Activated effector memory CD4-positive, alpha-beta T cell treated with anti-CD3 and anti-CD28 coated beads, Interleukin-2, amount 50 U/mL, for 16 hours (primary cell): ENCODE measurements at regions not wholly inside any gene's neighbourhood (a gene's known extent, or its start where the extent isn't known, plus 50 kb on each side); places are given as distances from the start of the nearest gene placed in this dataset.
"Not testable (repeated sequence)": the region's sequence is repeated elsewhere in the genome, so short reads cannot be mapped to it uniquely, and the experiment has no call there.

Experiments
- DNase-seq: peaks from one replicate; pipeline ENCODE4 v3.0.0-alpha.2; 2020

DNA sequence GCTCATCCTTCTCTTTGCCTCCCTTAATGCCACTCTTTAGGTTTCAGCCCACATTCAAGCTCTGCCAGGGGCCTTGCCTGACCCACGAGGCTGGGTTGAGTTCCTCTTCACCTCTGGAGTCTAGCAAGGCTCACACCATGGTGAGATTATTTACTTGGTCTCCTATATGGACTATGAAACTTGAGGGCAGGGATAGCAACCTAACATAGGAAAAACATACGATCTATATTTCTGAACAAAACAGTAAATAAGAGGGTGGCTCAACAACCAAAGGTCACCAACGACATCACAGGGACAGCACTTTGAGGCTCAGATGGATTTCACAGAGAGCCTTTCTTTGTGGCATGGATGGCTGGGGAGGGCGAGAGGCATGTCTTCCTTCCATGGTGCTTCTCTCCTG lies 197.0 kb downstream of the MAF start:
- DNase-seq: no peak

DNA sequence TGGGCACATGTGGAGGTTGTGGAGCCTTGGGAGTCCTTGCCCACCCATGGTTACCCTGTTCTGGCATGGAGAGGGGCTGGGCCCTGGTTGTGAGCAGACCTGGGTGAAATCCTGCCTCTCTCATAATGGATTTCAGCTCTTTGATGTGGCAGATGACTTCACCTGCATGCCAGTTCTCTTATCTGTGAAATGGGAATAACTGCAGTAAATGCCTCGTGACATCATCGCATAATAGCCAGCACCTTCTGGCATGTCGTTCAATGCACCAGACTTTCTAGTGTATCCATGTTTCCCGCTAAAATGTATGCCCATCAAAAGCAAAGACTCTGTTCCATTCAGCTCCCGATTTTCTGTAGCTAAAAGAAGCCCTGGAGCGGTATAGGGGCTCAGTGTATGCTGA lies 197.6 kb downstream of the MAF start:
- no peak for DNase-seq

- DNase-seq: no peak
Measured at GRCh38 chr16:79402356-79402755, 198.2 kb downstream of the MAF start.

- no peak for DNase-seq
Measured at GRCh38 chr16:79401782-79402181, 198.8 kb downstream of the MAF start.

GRCh38 chr16:79401157-79401556 lies 199.4 kb downstream of the MAF start:
- no peak for DNase-seq

DNA sequence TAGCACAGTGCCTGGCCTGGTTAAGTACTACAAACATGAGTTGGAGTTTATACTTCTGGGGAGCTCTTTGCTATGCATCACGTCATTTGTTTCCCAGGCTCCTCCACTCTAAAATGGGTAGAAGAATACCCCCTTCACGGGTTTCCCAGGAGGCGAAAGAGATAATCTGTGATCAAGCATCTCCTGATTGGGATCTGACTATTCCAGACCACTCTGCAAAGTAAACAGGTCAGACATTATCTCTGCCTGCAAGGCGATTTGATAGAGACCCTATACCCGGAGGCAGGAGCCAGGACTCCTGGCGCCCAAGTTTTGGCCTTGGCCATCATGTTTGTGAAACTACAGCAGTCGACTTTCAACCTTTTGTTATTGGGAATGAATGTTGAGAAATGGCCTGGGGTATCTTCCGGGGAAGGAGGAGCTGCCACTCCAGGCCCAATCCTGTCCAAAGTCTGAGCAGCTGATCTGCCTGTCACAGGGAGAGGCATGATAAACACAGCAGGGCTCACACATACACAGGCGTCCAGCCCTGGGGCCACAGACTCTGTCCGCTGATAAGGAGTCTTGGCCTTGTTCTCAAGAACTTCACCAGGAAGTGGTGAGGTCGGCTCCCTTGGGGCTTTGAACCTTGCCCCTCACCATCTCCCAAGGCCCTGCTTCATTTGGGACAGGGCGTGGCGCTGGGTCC lies 199.9 kb downstream of the MAF start:
- no peak for DNase-seq

DNA sequence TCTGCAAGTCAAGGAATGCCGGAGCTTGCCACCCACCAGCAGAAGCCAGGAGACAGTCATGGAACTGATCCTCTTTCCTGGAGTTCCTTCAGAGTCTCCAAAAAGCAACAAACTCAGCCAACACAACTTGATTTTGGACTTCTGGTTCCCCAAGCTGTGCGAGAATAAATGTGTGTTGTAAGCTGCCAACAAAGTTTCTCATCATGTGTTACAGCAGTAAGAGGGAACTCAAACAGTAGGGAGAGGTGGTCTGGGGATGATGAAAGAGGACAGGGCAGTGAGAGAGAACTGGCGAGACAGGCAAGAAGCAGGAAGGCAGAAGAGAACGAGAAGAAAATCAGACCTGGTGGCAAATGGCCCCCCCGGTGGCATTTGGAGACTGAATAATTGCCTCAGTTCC lies 204.9 kb downstream of the MAF start:
- no peak for DNase-seq

DNA sequence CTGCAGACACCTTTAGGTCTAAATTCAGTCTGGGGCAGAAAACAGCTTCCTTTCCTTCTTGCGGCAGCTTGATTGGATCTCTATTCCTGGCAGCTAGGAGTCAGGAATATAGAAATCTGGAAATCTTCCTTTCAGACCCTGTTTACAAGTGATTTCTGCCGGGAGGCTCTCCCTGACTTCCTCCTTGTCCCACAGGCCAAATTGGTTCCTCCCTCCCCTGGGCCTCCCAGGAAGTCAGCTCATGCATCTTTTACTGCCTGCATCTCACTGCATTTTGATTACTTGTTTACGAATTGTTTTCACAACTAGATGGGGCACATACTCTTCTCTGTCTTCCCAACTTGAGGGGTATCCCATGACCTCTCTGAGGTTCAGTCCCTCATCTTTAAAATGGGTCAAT lies 206.3 kb downstream of the MAF start:
- DNase-seq: no peak

DNA sequence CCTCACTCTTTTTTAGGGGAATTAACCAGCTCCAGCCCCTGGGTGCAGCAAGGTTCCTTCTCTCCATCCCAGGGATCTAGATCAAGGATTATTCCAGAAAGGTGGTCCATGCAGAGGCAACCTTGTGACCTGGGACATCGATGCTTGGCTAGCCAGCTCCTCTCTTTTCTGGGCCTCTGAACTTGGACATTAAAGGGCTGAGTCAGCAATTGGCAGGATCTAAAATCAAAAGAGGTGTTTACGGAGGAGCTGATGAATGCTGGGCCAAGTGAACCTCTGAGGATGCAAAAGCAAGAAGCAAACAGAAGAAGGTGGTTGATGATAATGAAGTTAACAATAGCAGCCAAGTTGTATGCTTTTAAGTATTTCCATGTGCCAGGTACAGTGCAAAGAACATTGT lies 207.0 kb downstream of the MAF start:
- DNase-seq: no peak

DNA sequence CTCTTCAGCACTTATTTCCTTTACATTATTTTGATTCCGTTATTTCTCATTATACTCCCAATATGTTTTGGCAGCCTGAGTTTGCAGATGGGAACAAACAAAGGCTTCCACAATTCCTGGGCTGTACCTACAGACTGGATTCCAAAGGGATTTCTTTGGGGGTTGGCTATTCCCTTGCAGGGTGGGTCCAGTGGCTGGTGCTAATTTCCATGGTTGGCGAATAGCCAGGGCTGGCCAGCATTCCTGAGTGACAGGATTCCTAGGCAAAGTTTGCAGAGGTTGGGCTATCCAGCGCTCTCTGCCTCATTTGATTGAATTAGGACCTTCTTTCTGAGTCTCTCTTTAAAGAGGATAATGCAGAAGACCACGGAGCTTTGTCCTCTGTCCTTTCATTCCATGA lies 207.4 kb downstream of the MAF start:
- DNase-seq: no peak

DNA sequence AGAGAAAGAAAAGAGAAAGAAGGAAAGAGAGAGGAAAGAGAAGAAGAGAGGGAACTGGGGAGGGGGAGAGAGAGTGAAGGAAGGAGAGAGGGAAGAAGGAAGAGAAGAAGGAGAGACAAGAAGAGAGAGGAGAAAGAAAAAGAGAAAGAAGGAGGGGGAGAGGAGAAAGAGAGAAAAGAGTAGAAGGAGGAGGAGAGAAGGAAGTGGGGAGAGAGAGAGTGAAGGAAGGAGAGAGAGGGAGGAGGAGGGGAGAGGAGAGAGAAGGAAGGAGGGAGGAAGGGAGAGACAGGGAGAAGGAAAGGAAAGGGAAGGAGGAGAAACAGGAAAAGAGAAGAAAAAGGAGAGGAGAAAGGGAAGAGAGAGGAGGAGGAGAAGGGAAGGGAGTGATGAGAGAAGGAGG lies 208.5 kb downstream of the MAF start:
- no peak for DNase-seq

DNA sequence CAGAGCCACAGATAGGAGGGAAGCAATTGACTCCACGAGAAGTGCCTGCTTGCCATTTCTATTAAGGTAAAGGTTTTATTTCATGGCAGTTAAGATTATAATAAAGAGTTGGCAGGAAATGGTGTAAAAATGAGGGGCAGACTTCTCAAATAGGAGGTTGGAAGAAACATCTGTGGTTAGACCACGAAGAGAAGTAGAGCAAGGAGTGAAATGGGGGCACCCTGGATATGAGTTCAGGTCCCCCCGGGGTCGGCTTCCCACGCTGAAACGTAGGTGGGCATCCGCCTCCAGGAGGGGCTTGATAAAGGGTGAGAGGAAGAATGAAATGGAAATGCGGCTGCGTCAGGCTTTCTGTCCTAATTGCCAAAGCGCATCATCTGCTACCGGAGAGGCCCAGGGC lies 209.1 kb downstream of the MAF start:
- DNase-seq: no peak

DNA sequence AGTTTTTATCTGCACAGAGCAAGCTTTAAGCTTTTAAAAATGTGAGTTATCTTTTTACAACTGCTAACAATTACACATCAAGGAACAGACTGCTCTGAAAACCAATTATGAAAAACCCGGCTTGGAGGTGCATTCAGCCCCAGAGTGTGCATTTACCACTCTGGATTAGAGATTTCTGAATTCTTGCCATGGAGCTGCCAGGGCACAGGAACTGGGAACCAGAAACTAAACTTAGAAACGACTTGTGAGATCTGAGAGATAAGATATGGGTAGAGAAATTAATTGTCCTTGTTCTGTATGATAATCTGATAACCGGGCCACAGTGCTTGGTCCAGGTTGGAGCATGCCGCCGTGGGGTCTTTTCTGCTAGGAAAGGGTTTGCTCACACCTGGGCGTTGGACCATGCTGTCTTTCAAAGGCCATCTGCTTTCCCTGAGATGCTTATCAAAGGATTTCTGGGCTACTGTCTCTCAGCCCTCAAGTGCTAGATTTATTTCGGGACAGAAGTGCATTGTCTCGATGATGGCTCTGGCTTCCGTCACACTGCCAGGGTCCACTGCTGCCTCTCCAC lies 210.0 kb downstream of the MAF start:
- no peak for DNase-seq

- DNase-seq: no peak
Measured at GRCh38 chr16:79388396-79388795, 212.1 kb downstream of the MAF start.

- no peak for DNase-seq
Measured at GRCh38 chr16:79386299-79386698, 214.2 kb downstream of the MAF start.

DNA sequence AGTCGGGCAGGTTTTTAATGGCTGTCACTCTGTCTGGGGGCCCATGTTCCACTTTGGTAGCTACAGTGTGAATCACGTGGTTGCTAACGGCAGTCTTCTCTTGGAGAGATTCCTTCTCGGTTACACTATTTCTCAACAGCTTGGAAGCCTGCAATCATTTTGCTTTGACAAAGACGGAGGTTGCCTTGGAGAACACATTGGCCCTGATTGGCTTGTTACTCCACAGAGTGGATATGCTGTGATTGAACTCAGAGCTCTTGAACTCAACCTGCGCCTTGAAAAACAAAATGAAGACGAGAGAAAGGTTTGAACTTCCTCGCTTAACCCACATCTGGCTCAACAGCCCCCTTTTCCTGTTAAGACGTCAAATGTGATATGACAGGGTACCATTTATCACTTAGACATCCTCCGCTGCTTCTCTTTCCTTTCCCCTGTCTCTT lies 218.9 kb downstream of the MAF start:
- no peak for DNase-seq

DNA sequence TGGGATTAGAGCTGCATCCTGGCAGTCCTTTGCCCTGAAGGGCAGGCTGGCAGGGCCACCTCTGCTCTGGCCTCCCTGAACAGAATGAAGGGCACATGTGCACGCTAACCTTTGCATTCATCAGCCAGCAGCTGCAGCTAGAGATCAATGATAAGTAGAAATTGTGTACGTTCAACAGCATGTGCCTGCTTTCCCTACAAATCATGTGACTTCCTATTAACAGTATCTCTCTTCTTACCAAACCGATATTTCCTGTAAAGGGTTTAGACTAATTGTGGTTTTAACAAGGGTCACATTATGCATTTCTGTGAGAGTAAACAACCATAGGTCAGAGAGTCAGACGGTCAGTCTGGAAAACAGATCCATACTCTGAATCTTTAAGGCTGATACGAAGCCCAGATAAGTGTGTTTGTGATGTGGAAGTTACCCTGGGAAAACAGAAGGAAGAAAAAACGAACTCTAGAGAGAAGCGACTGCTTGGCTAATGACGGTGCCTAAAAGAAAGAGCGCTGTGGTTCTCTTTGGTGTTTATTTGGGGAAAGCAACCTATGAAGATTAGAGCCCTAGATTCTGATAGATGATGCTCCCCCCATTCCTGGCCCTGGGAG lies 219.4 kb downstream of the MAF start:
- peak; percentile 68 for DNase-seq

DNA sequence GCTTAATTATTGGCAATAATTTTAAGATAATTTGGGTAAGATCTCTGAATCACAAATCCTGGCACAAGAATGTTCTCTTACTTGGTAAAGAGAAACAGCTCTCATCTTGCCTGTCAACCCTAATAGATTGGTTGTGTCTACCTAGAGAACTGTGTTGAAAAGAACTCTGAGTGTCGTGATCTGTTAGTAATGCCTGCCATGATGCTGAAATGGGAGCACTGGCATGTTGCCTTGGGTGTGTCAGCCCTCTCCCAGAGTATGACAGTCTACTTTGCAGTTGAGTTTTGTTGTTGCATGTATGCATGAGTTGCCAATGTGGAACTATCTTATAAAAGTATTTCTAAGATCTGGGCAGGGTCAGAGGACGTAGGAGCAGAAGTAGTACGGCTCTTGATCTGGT lies 221.4 kb downstream of the MAF start:
- DNase-seq: no peak

GRCh38 chr16:79377082-79377481 lies 223.5 kb downstream of the MAF start:
- not testable (repeated sequence) for DNase-seq

- no peak for DNase-seq
Measured at GRCh38 chr16:79375351-79375750, 225.2 kb downstream of the MAF start.

GRCh38 chr16:79372503-79373184 lies 227.9 kb downstream of the MAF start:
- DNase-seq: peak; percentile 77

DNA sequence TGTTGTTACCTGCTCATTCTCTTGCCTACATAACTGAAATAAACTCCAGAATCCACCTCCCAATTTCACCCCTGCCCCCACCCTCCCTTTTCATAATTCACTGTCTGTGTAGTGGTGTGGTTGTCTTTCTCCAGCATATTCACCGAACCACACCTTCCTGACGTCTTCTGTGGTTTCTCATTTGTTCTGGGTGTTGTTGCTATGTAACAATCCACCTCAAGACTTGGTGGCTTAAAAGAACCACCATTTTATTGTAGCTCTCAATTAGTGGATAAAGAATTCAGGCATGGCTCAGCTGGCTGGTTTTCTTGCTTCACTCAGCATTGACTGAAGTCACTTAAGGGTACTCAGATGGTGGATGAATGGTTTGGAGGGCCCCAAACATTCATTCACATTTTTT lies 229.8 kb downstream of the MAF start:
- no peak for DNase-seq

GRCh38 chr16:79369796-79370195 lies 230.7 kb downstream of the MAF start:
- DNase-seq: no peak

DNA sequence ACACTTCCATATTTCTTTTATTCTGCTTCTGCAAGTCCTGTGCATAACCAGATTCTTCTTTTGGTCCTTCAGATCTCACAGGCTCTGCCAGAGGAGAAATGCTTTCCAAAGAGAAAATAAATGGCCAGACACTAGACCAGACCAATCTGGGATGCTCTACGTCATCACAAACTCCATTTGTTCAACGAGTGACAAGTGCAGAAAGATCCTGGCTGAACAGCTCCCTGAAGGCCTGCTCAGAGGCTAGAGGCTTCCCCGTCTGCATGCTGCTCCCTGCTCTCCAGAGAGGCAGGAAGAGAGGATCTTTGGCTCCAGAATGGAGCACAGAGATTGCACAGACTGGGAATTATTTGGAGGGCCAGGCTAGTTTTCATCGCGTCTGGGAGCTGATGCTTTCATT lies 232.7 kb downstream of the MAF start:
- no peak for DNase-seq
